GM23248 (cell line): ENCODE measurements at regions not wholly inside any gene's neighbourhood (a gene's known extent, or its start where the extent isn't known, plus 50 kb on each side); places are given as distances from the start of the nearest gene placed in this dataset.

Experiments
- DNase-seq: peaks from one replicate; pipeline ENCODE4 v3.0.0-alpha.2; 2015
- H2AFZ ChIP-seq: fragments of 200-600 bp; sonication (generic); 2 replicates; pipeline ENCODE4 v1.6.1; 2016; ENCODE audit warnings: antibody characterized with exemption
- H3F3A ChIP-seq: fragments of 200-600 bp; sonication (generic); 2 replicates; pipeline ENCODE4 v1.6.1; 2016; ENCODE audit warnings: mild to moderate bottlenecking, antibody characterized with exemption, mixed run types; ENCODE audit not compliant: insufficient read depth
- H3K27ac ChIP-seq: fragments of 200-600 bp; sonication (generic); 2 replicates; pipeline ENCODE4 v1.5.1; 2016; ENCODE audit warnings: mild to moderate bottlenecking
- H3K27me3 ChIP-seq: fragments of 200-600 bp; sonication (generic); replicated peaks from 2 replicates; pipeline ENCODE4 v1.6.1; 2016; ENCODE audit warnings: mild to moderate bottlenecking; ENCODE audit not compliant: insufficient read depth
- H3K36me3 ChIP-seq: fragments of 200-600 bp; sonication (generic); 2 replicates; pipeline ENCODE4 v1.6.1; 2016; ENCODE audit warnings: low read depth, mild to moderate bottlenecking
- H3K4me1 ChIP-seq: fragments of 200-600 bp; sonication (generic); 2 replicates; pipeline ENCODE4 v1.6.1; 2016; ENCODE audit warnings: mild to moderate bottlenecking; ENCODE audit not compliant: insufficient read depth
- H3K4me2 ChIP-seq: fragments of 200-600 bp; sonication (generic); one replicate; pipeline ENCODE4 v1.6.1; 2016; ENCODE audit warnings: mild to moderate bottlenecking; ENCODE audit not compliant: unreplicated experiment
- H3K4me3 ChIP-seq: fragments of 200-600 bp; sonication (generic); 2 replicates; pipeline ENCODE4 v1.5.1; 2016; ENCODE audit warnings: mild to moderate bottlenecking
- H3K79me2 ChIP-seq: fragments of 200-600 bp; sonication (generic); 2 replicates; pipeline ENCODE4 v1.6.1; 2016; ENCODE audit warnings: mild to moderate bottlenecking; ENCODE audit not compliant: insufficient read depth
- H3K9ac ChIP-seq: fragments of 200-600 bp; sonication (generic); 2 replicates; pipeline ENCODE4 v1.6.1; 2016; ENCODE audit warnings: mild to moderate bottlenecking
- H3K9me2 ChIP-seq: fragments of 200-600 bp; sonication (generic); 2 replicates; pipeline ENCODE4 v1.6.1; 2016; ENCODE audit warnings: mixed run types, mild to moderate bottlenecking, moderate library complexity; ENCODE audit not compliant: insufficient read depth
- H3K9me3 ChIP-seq: fragments of 200-600 bp; sonication (generic); one replicate; pipeline ENCODE4 v1.6.1; 2017; ENCODE audit warnings: low read depth
- H4K20me1 ChIP-seq: fragments of 200-600 bp; sonication (generic); 2 replicates; pipeline ENCODE4 v1.6.0; 2016; ENCODE audit not compliant: insufficient read depth
- EZH2 ChIP-seq: fragments of 200-600 bp; sonication (generic); IDR thresholded peaks from 2 replicates; pipeline ENCODE4 v1.6.1; 2018; ENCODE audit warnings: antibody characterized with exemption, mild to moderate bottlenecking; ENCODE audit not compliant: insufficient read depth, poor library complexity, severe bottlenecking
- EZH2phosphoT487 ChIP-seq: fragments of 200-600 bp; sonication (generic); IDR thresholded peaks from 2 replicates; pipeline ENCODE4 v1.6.1; 2018; ENCODE audit warnings: antibody characterized with exemption, moderate library complexity, mild to moderate bottlenecking, low read depth; ENCODE audit not compliant: insufficient read depth
- WGBS, 2 experiments: methylation state at CpG; one replicate each; pipeline ENCODE4 v1.1.6; 2015 to 2017; ENCODE audit warnings: low lambda C conversion rate in 2 of 2, low coverage in 1 of 2; ENCODE audit errors: missing lambda C conversion rate in 2 of 2; 5-methylcytosine and 5-hydroxymethylcytosine counted together
- in situ Hi-C: fragments of 300-500 bp; cut with MboI; formaldehyde crosslinking; loops from 2 replicates; pipeline ENCODE4 v1.15.0; 2020

DNA sequence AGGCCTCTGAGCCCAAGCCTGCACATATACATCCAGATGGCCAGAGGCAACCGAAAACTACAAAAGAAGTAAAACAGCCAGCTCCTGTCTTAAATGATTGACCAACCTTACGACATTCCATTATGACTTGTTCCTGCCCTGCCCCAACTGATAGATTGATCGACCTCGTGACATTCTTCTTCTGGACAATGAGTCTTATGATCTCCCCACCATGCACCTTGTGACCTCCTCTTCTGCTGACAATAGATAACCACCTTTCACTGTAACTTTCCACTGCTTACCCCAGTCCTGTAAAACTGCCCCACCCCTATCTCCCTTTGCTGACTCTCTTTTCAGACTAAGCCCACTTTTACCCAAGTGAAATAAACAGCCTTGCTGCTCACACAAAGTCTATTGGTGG lies 670.0 kb upstream of the PKDCC start:
- no peaks in the 10 kb centered on the region for H3K27me3 ChIP-seq
- no peak overlapping the region for H3K4me3 ChIP-seq
- no peak for DNase-seq
- no peaks in the 10 kb centered on the region for H3K79me2 ChIP-seq
- no peak overlapping the region for H3K9ac ChIP-seq
- H3K36me3 ChIP-seq = no peaks in the 10 kb centered on the region
- 31 to 42% methylated on average over 4 of the region's 4 CpGs for WGBS, 2 experiments
- H4K20me1 ChIP-seq = no peaks in the 10 kb centered on the region
- TF ChIP-seq EZH2 (no peak), EZH2phosphoT487 (no peak)
- in situ Hi-C loops = no loop called here
- H2AFZ ChIP-seq = no peak overlapping the region
- no peaks in the 10 kb centered on the region for H3F3A ChIP-seq
- H3K9me3 ChIP-seq = no peaks in the 10 kb centered on the region
- H3K27ac ChIP-seq = no peak overlapping the region
- no peaks in the 10 kb centered on the region for H3K9me2 ChIP-seq
- no peaks in the 10 kb centered on the region for H3K4me1 ChIP-seq
- H3K4me2 ChIP-seq = no peak overlapping the region

DNA sequence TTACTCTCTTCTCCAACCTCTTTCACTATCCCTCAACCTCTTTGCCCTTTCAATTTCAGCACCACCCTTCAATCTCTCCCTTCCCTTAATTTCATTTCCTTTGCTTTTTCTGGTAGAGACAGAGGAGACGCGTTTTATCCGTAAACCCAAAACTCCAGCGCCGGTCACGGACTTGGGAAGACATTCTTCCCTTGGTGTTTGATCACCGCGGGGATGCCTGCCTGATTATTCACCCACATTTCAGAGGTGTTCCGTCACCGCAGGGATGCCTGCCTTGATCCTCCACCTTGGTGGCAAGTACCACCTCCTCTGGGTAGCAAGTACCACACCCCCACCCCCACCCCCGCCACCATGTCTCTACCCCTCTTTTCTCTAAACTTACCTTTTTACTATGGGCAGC lies 669.4 kb upstream of the PKDCC start:
- Histone ChIP-seq H3K4me2 (no peak overlapping the region), H3K9ac (no peak overlapping the region), H3K79me2 (no peaks in the 10 kb centered on the region), H3K36me3 (no peaks in the 10 kb centered on the region), H3K4me1 (no peaks in the 10 kb centered on the region), H3K9me3 (no peaks in the 10 kb centered on the region), H3F3A (no peaks in the 10 kb centered on the region), H4K20me1 (no peaks in the 10 kb centered on the region), H3K9me2 (no peaks in the 10 kb centered on the region), H3K27me3 (no peaks in the 10 kb centered on the region), H2AFZ (no peak overlapping the region), H3K4me3 (no peak overlapping the region), H3K27ac (no peak overlapping the region)
- in situ Hi-C loops = no loop called here
- 85% methylated on average over 10 to 11 of the region's 11 CpGs for WGBS, 2 experiments
- TF ChIP-seq EZH2phosphoT487 = no peak
- TF ChIP-seq EZH2 = no peak
- no peak for DNase-seq

DNA sequence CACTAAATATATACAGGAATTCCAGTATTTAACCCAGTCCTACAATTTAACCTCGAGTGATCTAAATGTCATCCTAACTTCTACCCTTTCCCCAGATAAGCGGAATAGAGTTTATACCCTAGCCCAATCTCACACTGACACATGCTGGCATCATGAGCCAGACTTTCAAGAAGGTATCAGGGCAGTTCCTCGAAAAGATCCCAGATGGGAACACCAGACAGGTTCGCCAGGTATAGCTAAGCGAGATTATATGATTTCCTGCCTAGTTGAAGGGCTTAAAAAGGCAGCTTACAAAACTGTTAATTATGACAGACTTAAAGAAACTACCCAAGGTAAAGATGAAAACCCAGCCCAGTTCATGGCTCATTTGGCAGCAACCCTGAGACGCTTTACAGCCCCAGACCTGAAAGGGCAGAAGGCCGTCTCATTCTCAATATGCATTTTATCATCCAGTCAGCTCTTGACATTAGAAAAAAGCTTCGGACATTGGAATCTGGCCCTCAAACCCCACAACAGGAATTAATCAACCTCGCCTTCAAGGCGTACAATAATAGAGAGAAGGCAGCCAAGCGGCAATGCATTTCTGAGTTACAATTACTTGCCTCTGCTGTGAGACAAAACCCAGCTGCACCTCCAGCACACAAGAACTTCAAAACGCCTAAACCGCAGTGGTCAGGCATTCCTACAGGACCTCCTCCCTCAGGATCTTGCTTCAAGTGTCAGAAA lies 668.2 kb upstream of the PKDCC start:
- no peak overlapping the region for H2AFZ ChIP-seq
- DNase-seq = no peak
- H3K4me2 ChIP-seq = no peak overlapping the region
- no peak for TF ChIP-seq EZH2
- no peak for TF ChIP-seq EZH2phosphoT487
- no peak overlapping the region for H3K4me3 ChIP-seq
- H3K27ac ChIP-seq = no peak overlapping the region
- no peaks in the 10 kb centered on the region for H3K79me2 ChIP-seq
- no peaks in the 10 kb centered on the region for H3K4me1 ChIP-seq
- 19 to 21% methylated on average over 13 of the region's 13 CpGs for WGBS, 2 experiments
- in situ Hi-C loops = no loop called here
- no peaks in the 10 kb centered on the region for H3K9me2 ChIP-seq
- H3K36me3 ChIP-seq = no peaks in the 10 kb centered on the region
- H4K20me1 ChIP-seq = no peaks in the 10 kb centered on the region
- no peaks in the 10 kb centered on the region for H3K9me3 ChIP-seq
- H3F3A ChIP-seq = no peaks in the 10 kb centered on the region
- no peak overlapping the region for H3K9ac ChIP-seq
- no peaks in the 10 kb centered on the region for H3K27me3 ChIP-seq

DNA sequence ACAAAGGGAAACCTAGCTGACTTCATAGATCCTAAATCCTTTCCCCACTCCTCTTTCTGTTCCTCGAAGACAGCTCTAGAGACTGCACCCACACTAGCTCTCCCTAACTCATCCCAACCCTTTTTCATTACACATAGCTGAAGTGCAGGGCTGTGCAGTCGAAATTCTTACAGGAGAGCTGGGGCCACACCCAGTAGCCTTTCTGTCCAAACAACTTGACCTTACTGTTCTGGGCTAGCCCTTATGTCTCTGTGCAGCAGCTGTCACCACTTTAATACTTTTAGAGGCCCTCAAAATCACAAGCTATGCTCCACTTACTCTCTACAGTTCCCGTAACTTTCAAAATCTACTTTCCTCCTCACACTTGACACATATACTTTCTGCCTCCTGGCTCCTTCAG lies 666.1 kb upstream of the PKDCC start:
- H2AFZ ChIP-seq = no peak overlapping the region
- 12 to 19% methylated on average over 3 of the region's 3 CpGs for WGBS, 2 experiments
- no peaks in the 10 kb centered on the region for H3K36me3 ChIP-seq
- no peaks in the 10 kb centered on the region for H4K20me1 ChIP-seq
- no peaks in the 10 kb centered on the region for H3F3A ChIP-seq
- DNase-seq = no peak
- no peak overlapping the region for H3K27ac ChIP-seq
- TF ChIP-seq EZH2phosphoT487 = no peak
- no peak for TF ChIP-seq EZH2
- no peak overlapping the region for H3K4me3 ChIP-seq
- H3K9me3 ChIP-seq = no peaks in the 10 kb centered on the region
- H3K9ac ChIP-seq = no peak overlapping the region
- H3K9me2 ChIP-seq = no peaks in the 10 kb centered on the region
- in situ Hi-C loops = no loop called here
- H3K27me3 ChIP-seq = no peaks in the 10 kb centered on the region
- no peaks in the 10 kb centered on the region for H3K4me1 ChIP-seq
- H3K79me2 ChIP-seq = no peaks in the 10 kb centered on the region
- H3K4me2 ChIP-seq = no peak overlapping the region

DNA sequence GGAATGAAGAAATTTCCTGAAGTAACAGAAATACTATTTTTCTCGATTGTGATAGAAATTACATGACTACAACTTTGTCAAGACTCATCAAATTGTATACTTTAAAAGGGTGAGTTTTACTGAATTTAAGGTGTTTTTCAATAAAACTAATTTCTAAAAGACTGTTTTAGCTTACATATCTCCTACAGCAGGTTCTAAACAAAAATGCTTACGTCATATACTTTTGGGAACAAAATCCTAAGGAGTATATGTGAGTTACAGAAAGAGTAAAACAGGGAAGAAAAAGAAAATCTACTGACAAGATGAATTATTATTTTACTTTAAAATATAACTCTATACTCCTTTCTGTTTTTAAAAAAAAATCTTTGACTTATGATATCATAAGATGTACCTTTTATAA lies 660.3 kb upstream of the PKDCC start:
- Histone ChIP-seq H3K27ac (no peak overlapping the region), H2AFZ (no peak overlapping the region), H3F3A (no peaks in the 10 kb centered on the region), H3K9ac (no peak overlapping the region), H4K20me1 (no peaks in the 10 kb centered on the region), H3K27me3 (no peaks in the 10 kb centered on the region), H3K4me1 (no peaks in the 10 kb centered on the region), H3K36me3 (no peaks in the 10 kb centered on the region), H3K4me3 (no peak overlapping the region), H3K4me2 (no peak overlapping the region), H3K9me3 (peaks cover 3% of the 10 kb centered on the region), H3K79me2 (no peaks in the 10 kb centered on the region), H3K9me2 (no peaks in the 10 kb centered on the region)
- no peak for DNase-seq
- TF ChIP-seq EZH2 = no peak
- TF ChIP-seq EZH2phosphoT487 = no peak
- in situ Hi-C loops = no loop called here
- 19 to 20% methylated on average over 2 of the region's 2 CpGs for WGBS, 2 experiments
